K562 (cell line): ENCODE measurements at regions not wholly inside any gene's neighbourhood (a gene's known extent, or its start where the extent isn't known, plus 50 kb on each side); places are given as distances from the start of the nearest gene placed in this dataset.

Experiments used
- ARID1B ChIP-seq: fragments of 450-650 bp; IDR thresholded peaks from 2 replicates; pipeline ENCODE4 v1.6.1; 2016; ENCODE audit warnings: antibody characterized with exemption, mild to moderate bottlenecking, inconsistent platforms
- ARNT ChIP-seq, 2 experiments: fragments of 450-650 bp; IDR thresholded peaks; 2 replicates each; pipeline ENCODE4 v1.6.1; 2016; ENCODE audit warnings: mild to moderate bottlenecking in 1 of 2
- BRF1 ChIP-seq: IDR thresholded peaks from 3 replicates; pipeline ENCODE4 v1.6.1; 2011; ENCODE audit warnings: borderline replicate concordance, mild to moderate bottlenecking; ENCODE audit not compliant: insufficient read length; ENCODE audit errors: extremely low read depth
- CXXC5 ChIP-seq: fragments of 250-450 bp; sonication (Bioruptor Pico); IDR thresholded peaks from 2 replicates; pipeline ENCODE4 v1.8.0; 2022; ENCODE audit warnings: inconsistent platforms, mild to moderate bottlenecking, moderate library complexity
- ELK3 ChIP-seq: fragments of 450-650 bp; formaldehyde crosslinking; IDR thresholded peaks from 2 replicates; pipeline ENCODE4 v1.4.0; 2020; ENCODE audit warnings: mild to moderate bottlenecking
- EWSR1 ChIP-seq: fragments of 450-650 bp; IDR thresholded peaks from 2 replicates; pipeline ENCODE4 v1.6.1; 2018; ENCODE audit warnings: borderline replicate concordance, mild to moderate bottlenecking, low read depth, moderate library complexity; ENCODE audit not compliant: partially characterized antibody
- FOXK1 ChIP-seq: sonication (generic); formaldehyde crosslinking; IDR thresholded peaks from 2 replicates; pipeline ENCODE4 v1.8.0; 2022; ENCODE audit warnings: missing genetic modification reagents, mild to moderate bottlenecking, borderline replicate concordance
- FUS ChIP-seq: fragments of 200-400 bp; formaldehyde crosslinking; optimal IDR thresholded peaks from 2 replicates; pipeline ENCODE3; 2017; ENCODE audit warnings: low read depth, low read length
- HNRNPH1 ChIP-seq: fragments of 200-400 bp; formaldehyde crosslinking; optimal IDR thresholded peaks from 2 replicates; pipeline ENCODE3; 2017; ENCODE audit warnings: low read depth, mild to moderate bottlenecking, low read length, moderate library complexity
- HNRNPLL ChIP-seq: fragments of 200-400 bp; formaldehyde crosslinking; IDR thresholded peaks from 2 replicates; pipeline ENCODE4 v1.6.1; 2017; ENCODE audit warnings: low read length, low read depth, mild to moderate bottlenecking; ENCODE audit not compliant: poor library complexity, severe bottlenecking
- MCM3 ChIP-seq: fragments of 450-650 bp; IDR thresholded peaks from 2 replicates; pipeline ENCODE4 v1.6.1; 2016
- MYBL2 ChIP-seq, 2 experiments: fragments of 450-650 bp in 1 of 2; sonication (generic) in 1 of 2; formaldehyde crosslinking in 1 of 2; IDR thresholded peaks; 2 replicates each; pipeline versions ENCODE4 v1.6.1 to v1.8.1; 2017 to 2022; ENCODE audit warnings: borderline replicate concordance in 1 of 2, inconsistent platforms in 1 of 2, low read depth in 1 of 2, mild to moderate bottlenecking in 1 of 2, missing genetic modification reagents in 1 of 2, moderate library complexity in 1 of 2
- NELFE ChIP-seq: IDR thresholded peaks from 2 replicates; pipeline ENCODE4 v1.6.1; 2011; ENCODE audit warnings: mild to moderate bottlenecking; ENCODE audit not compliant: insufficient read depth, insufficient read length
- POLR3G ChIP-seq: IDR thresholded peaks from 2 replicates; pipeline ENCODE4 v1.6.1; 2011; ENCODE audit not compliant: insufficient read length, insufficient replicate concordance; ENCODE audit errors: extremely low read depth
- SMARCA5 ChIP-seq: fragments of 450-650 bp; IDR thresholded peaks from 2 replicates; pipeline ENCODE4 v1.6.1; 2016
- SMARCE1 ChIP-seq: fragments of 450-650 bp; IDR thresholded peaks from 2 replicates; pipeline ENCODE4 v1.7.1; 2016; ENCODE audit warnings: mild to moderate bottlenecking
- SNRNP70 ChIP-seq: fragments of 200-400 bp; formaldehyde crosslinking; optimal IDR thresholded peaks from 2 replicates; pipeline ENCODE3; 2017; ENCODE audit warnings: low read depth, low read length
- TFAP4 ChIP-seq: sonication (generic); formaldehyde crosslinking; IDR thresholded peaks from 2 replicates; pipeline ENCODE4 v1.8.0; 2022; ENCODE audit warnings: missing genetic modification reagents, mild to moderate bottlenecking, moderate library complexity, borderline replicate concordance
- TGIF2 ChIP-seq: sonication (generic); formaldehyde crosslinking; IDR thresholded peaks from 2 replicates; pipeline ENCODE4 v1.8.1; 2022; ENCODE audit warnings: mild to moderate bottlenecking, missing genetic modification reagents, moderate library complexity
- TOE1 ChIP-seq, 2 experiments: fragments of 450-650 bp in 1 of 2; sonication (generic) in 1 of 2; formaldehyde crosslinking in 1 of 2; IDR thresholded peaks; 2 replicates each; pipeline versions ENCODE4 v1.7.1 to v1.8.0; 2016 to 2022; ENCODE audit warnings: borderline replicate concordance in 2 of 2, mild to moderate bottlenecking in 2 of 2, antibody characterized with exemption in 1 of 2, inconsistent platforms in 1 of 2, low read depth in 1 of 2, missing genetic modification reagents in 1 of 2, moderate library complexity in 1 of 2
- WHSC1 ChIP-seq: IDR thresholded peaks from one replicate; pipeline ENCODE4 v1.6.1; 2012; ENCODE audit warnings: low read length, control low read depth, inconsistent platforms
- ZC3H4 ChIP-seq: sonication (generic); formaldehyde crosslinking; IDR thresholded peaks from 2 replicates; pipeline ENCODE4 v1.9.0; 2021; ENCODE audit warnings: missing genetic modification reagents, borderline replicate concordance
- ZFP30 ChIP-seq: fragments of 250-450 bp; sonication (Bioruptor Pico); IDR thresholded peaks from 2 replicates; pipeline ENCODE4 v1.8.0; 2022; ENCODE audit warnings: moderate library complexity, mild to moderate bottlenecking, inconsistent platforms, borderline replicate concordance
- ZNF3 ChIP-seq: fragments of 250-450 bp; sonication (Bioruptor Pico); IDR thresholded peaks from 2 replicates; pipeline ENCODE4 v1.5.0; 2021; ENCODE audit warnings: mild to moderate bottlenecking, moderate library complexity
- TF ChIP-seq, protein P1 (sequence below): fragments of 250-450 bp; sonication (Bioruptor Pico); IDR thresholded peaks from 2 replicates; pipeline ENCODE4 v1.8.0; 2021; ENCODE audit warnings: moderate library complexity, mild to moderate bottlenecking, inconsistent platforms

DNA sequence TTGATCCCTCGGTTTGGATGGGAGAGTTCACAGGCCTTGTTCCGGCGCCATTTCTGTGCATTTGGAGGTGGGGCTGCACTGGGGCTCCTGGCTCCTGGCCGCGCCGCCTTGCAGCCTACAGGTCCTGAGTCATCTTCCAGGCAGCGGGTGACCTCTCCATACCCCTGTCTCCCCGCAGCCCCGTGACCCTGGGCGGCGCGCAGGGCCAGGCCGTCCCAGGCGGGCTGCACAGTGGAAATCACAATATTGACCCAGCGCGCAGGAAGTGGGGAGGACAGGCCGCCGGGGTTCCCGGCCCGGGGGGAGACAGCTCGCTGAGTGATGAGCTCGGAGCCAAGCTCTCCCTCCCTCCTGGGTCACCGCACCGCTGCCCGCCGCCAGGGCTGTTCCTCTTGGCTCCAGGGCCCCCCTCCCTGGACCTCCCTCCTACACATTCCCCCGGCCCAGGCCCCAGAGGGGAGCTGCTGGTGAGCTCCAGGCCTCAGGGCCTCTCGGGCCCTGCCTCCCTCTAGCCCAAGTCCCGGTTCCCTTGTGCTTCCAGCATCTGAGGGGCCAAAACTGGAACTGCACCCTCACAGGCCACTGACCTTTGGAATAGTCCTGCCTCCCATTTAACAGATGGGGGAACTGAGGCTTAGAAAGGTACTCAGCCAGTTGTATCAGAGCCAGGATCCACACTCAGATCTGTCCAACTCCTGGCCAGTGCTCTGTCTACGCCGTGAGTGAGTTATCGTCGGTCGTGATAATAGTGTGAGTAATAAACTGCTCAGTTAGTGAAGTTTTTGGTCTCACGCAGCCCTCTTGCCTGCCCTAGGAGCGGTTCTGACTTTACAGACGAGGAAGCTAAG is 142.9 kb upstream of the WNT4 start (continued):
- no peak for TF ChIP-seq SNRNP70
- no peak for TF ChIP-seq FUS
- TF ChIP-seq CXXC5 (CRISPR knock-in tag), result peak; percentile 82
- no peak for TF ChIP-seq POLR3G
- TF ChIP-seq TFAP4 (CRISPR knock-in tag), result peak; percentile 53; the same call in 1 of the 2 replicates
- no peak for TF ChIP-seq HNRNPLL
- peak; percentile 81 for TF ChIP-seq SMARCA5
- TF ChIP-seq ZFP30, result no peak
- peak; percentile 77; the same call in 1 of the 2 replicates for TF ChIP-seq TOE1 (IDR thresholded peaks at IDR 0.05; ENCODE audit: borderline replicate concordance)
- no peak for TF ChIP-seq TOE1 (CRISPR knock-in tag; IDR thresholded peaks at IDR 0.05; ENCODE audit: borderline replicate concordance, low read depth)
- no peak for TF ChIP-seq BRF1
- TF ChIP-seq MYBL2 (IDR thresholded peaks at IDR 0.05; ENCODE audit: low read depth), result no peak
- TF ChIP-seq MYBL2 (CRISPR knock-in tag; IDR thresholded peaks at IDR 0.05; ENCODE audit: borderline replicate concordance), result no peak
- TF ChIP-seq ZNF3 (CRISPR knock-in tag), result no peak
- TF ChIP-seq FOXK1, result no peak
- TF ChIP-seq WHSC1, result no peak
- TF ChIP-seq NELFE, result no peak
- TF ChIP-seq TGIF2, result no peak
- no peak for TF ChIP-seq MCM3
- no peak for TF ChIP-seq ELK3 (CRISPR knock-in tag)
- TF ChIP-seq SMARCE1, result 0 out of 2 replicates have a peak, but pooled peaks have one; percentile 34
- no peak for TF ChIP-seq EWSR1
- no peak for TF ChIP-seq HNRNPH1
- TF ChIP-seq ZC3H4 (CRISPR knock-in tag), result no peak
- peak; percentile 60 for TF ChIP-seq ARID1B
- TF ChIP-seq ARNT (IDR thresholded peaks at IDR 0.05), result no peak
- TF ChIP-seq, protein P1, sequence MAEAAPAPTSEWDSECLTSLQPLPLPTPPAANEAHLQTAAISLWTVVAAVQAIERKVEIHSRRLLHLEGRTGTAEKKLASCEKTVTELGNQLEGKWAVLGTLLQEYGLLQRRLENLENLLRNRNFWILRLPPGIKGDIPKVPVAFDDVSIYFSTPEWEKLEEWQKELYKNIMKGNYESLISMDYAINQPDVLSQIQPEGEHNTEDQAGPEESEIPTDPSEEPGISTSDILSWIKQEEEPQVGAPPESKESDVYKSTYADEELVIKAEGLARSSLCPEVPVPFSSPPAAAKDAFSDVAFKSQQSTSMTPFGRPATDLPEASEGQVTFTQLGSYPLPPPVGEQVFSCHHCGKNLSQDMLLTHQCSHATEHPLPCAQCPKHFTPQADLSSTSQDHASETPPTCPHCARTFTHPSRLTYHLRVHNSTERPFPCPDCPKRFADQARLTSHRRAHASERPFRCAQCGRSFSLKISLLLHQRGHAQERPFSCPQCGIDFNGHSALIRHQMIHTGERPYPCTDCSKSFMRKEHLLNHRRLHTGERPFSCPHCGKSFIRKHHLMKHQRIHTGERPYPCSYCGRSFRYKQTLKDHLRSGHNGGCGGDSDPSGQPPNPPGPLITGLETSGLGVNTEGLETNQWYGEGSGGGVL (CRISPR knock-in tag), result no peak
